DMS 273 (cell line): ENCODE measurements at regions not wholly inside any gene's neighbourhood (a gene's known extent, or its start where the extent isn't known, plus 50 kb on each side); places are given as distances from the start of the nearest gene placed in this dataset.
"Not testable (repeated sequence)": the region's sequence is repeated elsewhere in the genome, so short reads cannot be mapped to it uniquely, and the experiment has no call there.

ENCODE experiments used
- DNase-seq: peaks from one replicate; lab custom pipeline; 2025; ENCODE audit not compliant: unreplicated experiment; lab: John Stamatoyannopoulos, UW

GRCh38 chr6:93183531-93183972 lies 235.8 kb downstream of the EPHA7 start:
- no peak for DNase-seq

- no peak for DNase-seq
These were observed 236.3 kb downstream of the EPHA7 start for GRCh38 chr6:93182938-93183479.

- DNase-seq = no peak
These were observed 241.4 kb downstream of the EPHA7 start for GRCh38 chr6:93177918-93178317.

- DNase-seq = no peak
These were observed 241.9 kb downstream of the EPHA7 start for GRCh38 chr6:93177438-93177837.

- no peak for DNase-seq
These were observed 243.3 kb downstream of the EPHA7 start for GRCh38 chr6:93176070-93176469.

GRCh38 chr6:93173573-93173972 lies 245.8 kb downstream of the EPHA7 start:
- not testable (repeated sequence) for DNase-seq

GRCh38 chr6:93165850-93166430 lies 253.4 kb downstream of the EPHA7 start:
- DNase-seq = no peak

GRCh38 chr6:93164781-93165180 lies 254.6 kb downstream of the EPHA7 start:
- no peak for DNase-seq

GRCh38 chr6:93163146-93163545 lies 256.2 kb downstream of the EPHA7 start:
- DNase-seq = no peak

GRCh38 chr6:93139408-93140081 lies 279.8 kb downstream of the EPHA7 start:
- no peak for DNase-seq

- no peak for DNase-seq
These were observed 283.2 kb downstream of the EPHA7 start for GRCh38 chr6:93136111-93136510.

GRCh38 chr6:93124006-93124632 lies 295.2 kb downstream of the EPHA7 start:
- no peak for DNase-seq

GRCh38 chr6:93123585-93123984 lies 295.8 kb downstream of the EPHA7 start:
- no peak for DNase-seq

- no peak for DNase-seq
These were observed 299.1 kb downstream of the EPHA7 start for GRCh38 chr6:93120154-93120742.

GRCh38 chr6:93105907-93106306 lies 313.5 kb downstream of the EPHA7 start:
- no peak for DNase-seq

GRCh38 chr6:93105017-93105416 lies 314.3 kb downstream of the EPHA7 start:
- no peak for DNase-seq

- DNase-seq = no peak
These were observed 315.1 kb downstream of the EPHA7 start for GRCh38 chr6:93104195-93104817.

GRCh38 chr6:93088621-93089501 lies 330.5 kb downstream of the EPHA7 start:
- no peak for DNase-seq

- DNase-seq = no peak
These were observed 331.8 kb downstream of the EPHA7 start for GRCh38 chr6:93087606-93088005.

GRCh38 chr6:93086351-93086750 lies 333.0 kb downstream of the EPHA7 start:
- DNase-seq = no peak
